Breast epithelium (tissue), 3 donors: ENCODE measurements at regions not wholly inside any gene's neighbourhood (a gene's known extent, or its start where the extent isn't known, plus 50 kb on each side); places are given as distances from the start of the nearest gene placed in this dataset.

Experiments
- POLR2A ChIP-seq: fragments of 450-650 bp; IDR thresholded peaks from one replicate; pipeline ENCODE4 v1.6.1; 2016; ENCODE audit warnings: antibody characterized with exemption, mild to moderate bottlenecking, moderate library complexity
- TF ChIP-seq, protein P1 (sequence below), 3 donors: fragments of 450-650 bp; IDR thresholded peaks; one replicate each; pipeline ENCODE4 v1.5.1; 2016 to 2017; ENCODE audit warnings: antibody characterized with exemption in 3 of 3, mild to moderate bottlenecking in 3 of 3, moderate library complexity in 3 of 3

- TF ChIP-seq POLR2A, result no peak
- TF ChIP-seq, protein P1, sequence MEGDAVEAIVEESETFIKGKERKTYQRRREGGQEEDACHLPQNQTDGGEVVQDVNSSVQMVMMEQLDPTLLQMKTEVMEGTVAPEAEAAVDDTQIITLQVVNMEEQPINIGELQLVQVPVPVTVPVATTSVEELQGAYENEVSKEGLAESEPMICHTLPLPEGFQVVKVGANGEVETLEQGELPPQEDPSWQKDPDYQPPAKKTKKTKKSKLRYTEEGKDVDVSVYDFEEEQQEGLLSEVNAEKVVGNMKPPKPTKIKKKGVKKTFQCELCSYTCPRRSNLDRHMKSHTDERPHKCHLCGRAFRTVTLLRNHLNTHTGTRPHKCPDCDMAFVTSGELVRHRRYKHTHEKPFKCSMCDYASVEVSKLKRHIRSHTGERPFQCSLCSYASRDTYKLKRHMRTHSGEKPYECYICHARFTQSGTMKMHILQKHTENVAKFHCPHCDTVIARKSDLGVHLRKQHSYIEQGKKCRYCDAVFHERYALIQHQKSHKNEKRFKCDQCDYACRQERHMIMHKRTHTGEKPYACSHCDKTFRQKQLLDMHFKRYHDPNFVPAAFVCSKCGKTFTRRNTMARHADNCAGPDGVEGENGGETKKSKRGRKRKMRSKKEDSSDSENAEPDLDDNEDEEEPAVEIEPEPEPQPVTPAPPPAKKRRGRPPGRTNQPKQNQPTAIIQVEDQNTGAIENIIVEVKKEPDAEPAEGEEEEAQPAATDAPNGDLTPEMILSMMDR (IDR thresholded peaks at IDR 0.05), result no peak
Observed at GRCh38 chr18:51288582-51288981, 91.1 kb upstream of the MEX3C start.
